Endometrium (tissue), 2 donors: ENCODE measurements at regions not wholly inside any gene's neighbourhood (a gene's known extent, or its start where the extent isn't known, plus 50 kb on each side); places are given as distances from the start of the nearest gene placed in this dataset.

ENCODE experiments used
- FAIRE-seq: peaks from 2 replicates; lab custom pipeline; 2012; peaks lifted over from hg19 to GRCh38; lab: Jason Lieb, UNC
- donor health status: control.
- donor health status: control.

GRCh38 chr7:113456533-113456932 lies 338.2 kb upstream of the SMIM30 start:
- no peak for FAIRE-seq

GRCh38 chr7:113454597-113455169 lies 336.3 kb upstream of the SMIM30 start:
- FAIRE-seq, result no peak

GRCh38 chr7:113452245-113452644 lies 333.9 kb upstream of the SMIM30 start:
- no peak for FAIRE-seq

- no peak for FAIRE-seq
Observed at GRCh38 chr7:113446791-113447190, 328.4 kb upstream of the SMIM30 start.

GRCh38 chr7:113446391-113446790 lies 328.0 kb upstream of the SMIM30 start:
- FAIRE-seq, result no peak

- FAIRE-seq, result no peak
Observed at GRCh38 chr7:113444261-113444660, 325.9 kb upstream of the SMIM30 start.

GRCh38 chr7:113440173-113440572 lies 321.8 kb upstream of the SMIM30 start:
- FAIRE-seq, result no peak

- no peak for FAIRE-seq
Observed at GRCh38 chr7:113431406-113431805, 313.1 kb upstream of the SMIM30 start.

- no peak for FAIRE-seq
Observed at GRCh38 chr7:113424185-113424817, 305.9 kb upstream of the SMIM30 start.

- no peak for FAIRE-seq
Observed at GRCh38 chr7:113421696-113422330, 303.5 kb upstream of the SMIM30 start.

- no peak for FAIRE-seq
Observed at GRCh38 chr7:113414401-113415035, 296.2 kb upstream of the SMIM30 start.

GRCh38 chr7:113412410-113412809 lies 294.1 kb upstream of the SMIM30 start:
- FAIRE-seq, result no peak

GRCh38 chr7:113410796-113411195 lies 292.4 kb upstream of the SMIM30 start:
- no peak for FAIRE-seq

- no peak for FAIRE-seq
Observed at GRCh38 chr7:113408999-113409398, 290.6 kb upstream of the SMIM30 start.

- no peak for FAIRE-seq
Observed at GRCh38 chr7:113405296-113406056, 287.1 kb upstream of the SMIM30 start.

GRCh38 chr7:113404245-113404644 lies 285.9 kb upstream of the SMIM30 start:
- no peak for FAIRE-seq

GRCh38 chr7:113402482-113402881 lies 284.1 kb upstream of the SMIM30 start:
- no peak for FAIRE-seq

GRCh38 chr7:113402005-113402404 lies 283.7 kb upstream of the SMIM30 start:
- no peak for FAIRE-seq

GRCh38 chr7:113394856-113395255 lies 276.5 kb upstream of the SMIM30 start:
- FAIRE-seq, result no peak

GRCh38 chr7:113392841-113393540 lies 274.6 kb upstream of the SMIM30 start:
- no peak for FAIRE-seq

GRCh38 chr7:113392421-113392820 lies 274.1 kb upstream of the SMIM30 start:
- FAIRE-seq, result no peak

- FAIRE-seq, result peak; percentile 12
Observed at GRCh38 chr7:113389112-113389646, 270.8 kb upstream of the SMIM30 start.
